ENCODE measurements at regions not wholly inside any gene's neighbourhood (a gene's known extent, or its start where the extent isn't known, plus 50 kb on each side); places are given as distances from the start of the nearest gene placed in this dataset.

GRCh38 chr3:13177236-13177635, 104.0 kb upstream of the IQSEC1 start:
- POLR2A ChIA-PET = no interaction called here
- Histone ChIP-seq H3K4me2 (ENCODE audit: low read length) (no peak overlapping the region), H3K36me3 (ENCODE audit: insufficient read depth, low read length) (no peaks in the 10 kb centered on the region), H2AFZ (ENCODE audit: low read length) (no peak overlapping the region), H3K9me2 (ENCODE audit: insufficient read depth, low read length) (no peaks in the 10 kb centered on the region), H3K27ac (ENCODE audit: low read depth, low read length, poor library complexity, severe bottlenecking) (no peak overlapping the region), H3K4me3 (ENCODE audit: low read depth, low read length, poor library complexity, severe bottlenecking) (no peak overlapping the region), H3K9me3 (ENCODE audit: low read length) (peaks cover 14% of the 10 kb centered on the region), H4K20me1 (ENCODE audit: insufficient read depth, low read length) (no peaks in the 10 kb centered on the region), H3K4me1 (ENCODE audit: insufficient read depth, low read length, poor library complexity, severe bottlenecking) (no peaks in the 10 kb centered on the region), H3K79me2 (ENCODE audit: insufficient read depth, low read depth, low read length) (no peaks in the 10 kb centered on the region)
- no TSS peak for BruUV-seq (replicated peaks)
- TF ChIP-seq EZH2phosphoT487 (IDR thresholded peaks at IDR 0.05; ENCODE audit: borderline replicate concordance, low read depth, low read length) = no peak
- TF ChIP-seq, protein P1, sequence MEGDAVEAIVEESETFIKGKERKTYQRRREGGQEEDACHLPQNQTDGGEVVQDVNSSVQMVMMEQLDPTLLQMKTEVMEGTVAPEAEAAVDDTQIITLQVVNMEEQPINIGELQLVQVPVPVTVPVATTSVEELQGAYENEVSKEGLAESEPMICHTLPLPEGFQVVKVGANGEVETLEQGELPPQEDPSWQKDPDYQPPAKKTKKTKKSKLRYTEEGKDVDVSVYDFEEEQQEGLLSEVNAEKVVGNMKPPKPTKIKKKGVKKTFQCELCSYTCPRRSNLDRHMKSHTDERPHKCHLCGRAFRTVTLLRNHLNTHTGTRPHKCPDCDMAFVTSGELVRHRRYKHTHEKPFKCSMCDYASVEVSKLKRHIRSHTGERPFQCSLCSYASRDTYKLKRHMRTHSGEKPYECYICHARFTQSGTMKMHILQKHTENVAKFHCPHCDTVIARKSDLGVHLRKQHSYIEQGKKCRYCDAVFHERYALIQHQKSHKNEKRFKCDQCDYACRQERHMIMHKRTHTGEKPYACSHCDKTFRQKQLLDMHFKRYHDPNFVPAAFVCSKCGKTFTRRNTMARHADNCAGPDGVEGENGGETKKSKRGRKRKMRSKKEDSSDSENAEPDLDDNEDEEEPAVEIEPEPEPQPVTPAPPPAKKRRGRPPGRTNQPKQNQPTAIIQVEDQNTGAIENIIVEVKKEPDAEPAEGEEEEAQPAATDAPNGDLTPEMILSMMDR (conservative IDR thresholded peaks at IDR 0.05; ENCODE audit: low read length) = no peak
- intact Hi-C loops (cut with micrococcal nuclease; ENCODE audit: unreplicated experiment) = no loop called here
- no peak for DNase-seq (ENCODE audit: low spot score)
- CTCF ChIA-PET (ENCODE audit: unreplicated experiment) = interaction anchor here (0.6 kb wide), 1 partner anchor 85 kb away, joined by 3 read pairs; no protein-coding TSS in a partner anchor

- intact Hi-C loops (cut with micrococcal nuclease; ENCODE audit: unreplicated experiment) = no loop called here
- TF ChIP-seq EZH2phosphoT487 (IDR thresholded peaks at IDR 0.05; ENCODE audit: borderline replicate concordance, low read depth, low read length) = no peak
- TF ChIP-seq, protein P1 (conservative IDR thresholded peaks at IDR 0.05; ENCODE audit: low read length) = no peak
- DNase-seq (ENCODE audit: low spot score) = no peak
- POLR2A ChIA-PET = interaction anchor here (0.6 to 0.7 kb wide), 3 partner anchors 192 to 366 kb away, joined by 3 to 4 read pairs (median 3); no protein-coding TSS in a partner anchor
- no peaks in the 10 kb centered on the region for H4K20me1 ChIP-seq (ENCODE audit: insufficient read depth, low read length)
- BruUV-seq (replicated peaks) = no TSS peak
- H3K9me2 ChIP-seq (ENCODE audit: insufficient read depth, low read length) = no peaks in the 10 kb centered on the region
- CTCF ChIA-PET (ENCODE audit: unreplicated experiment) = interaction anchor here (0.5 to 0.6 kb wide), 2 partner anchors 9 to 84 kb away, joined by 3 read pairs; no protein-coding TSS in a partner anchor
- H3K4me2 ChIP-seq (ENCODE audit: low read length) = no peak overlapping the region
- no peak overlapping the region for H3K4me3 ChIP-seq (ENCODE audit: low read depth, low read length, poor library complexity, severe bottlenecking)
- no peaks in the 10 kb centered on the region for H3K4me1 ChIP-seq (ENCODE audit: insufficient read depth, low read length, poor library complexity, severe bottlenecking)
- no peak overlapping the region for H3K27ac ChIP-seq (ENCODE audit: low read depth, low read length, poor library complexity, severe bottlenecking)
- peaks cover 10% of the 10 kb centered on the region for H3K9me3 ChIP-seq (ENCODE audit: low read length)
- H2AFZ ChIP-seq (ENCODE audit: low read length) = no peak overlapping the region
- no peaks in the 10 kb centered on the region for H3K79me2 ChIP-seq (ENCODE audit: insufficient read depth, low read depth, low read length)
- no peaks in the 10 kb centered on the region for H3K36me3 ChIP-seq (ENCODE audit: insufficient read depth, low read length)
Observed at GRCh38 chr3:13176445-13176844, 103.2 kb upstream of the IQSEC1 start.

DNA sequence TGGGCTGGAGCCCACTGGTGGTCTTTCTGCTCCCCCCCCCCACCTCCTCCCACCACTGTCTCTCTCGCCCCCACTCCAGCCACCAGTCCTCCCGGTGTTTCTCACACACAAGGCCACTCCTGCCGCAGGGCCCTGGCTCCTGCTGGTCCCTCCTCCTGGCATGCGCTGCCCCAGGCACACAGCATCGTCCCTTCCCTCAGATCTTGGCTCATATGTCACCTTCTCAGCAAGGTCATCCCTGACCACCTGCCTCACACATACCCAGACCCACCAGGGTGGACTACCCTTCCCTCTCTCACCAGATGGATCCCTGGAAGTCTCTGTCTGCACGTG, 101.5 kb upstream of the IQSEC1 start:
- no peaks in the 10 kb centered on the region for H3K4me1 ChIP-seq (ENCODE audit: insufficient read depth, low read length, poor library complexity, severe bottlenecking)
- no peaks in the 10 kb centered on the region for H3K9me2 ChIP-seq (ENCODE audit: insufficient read depth, low read length)
- H3K27ac ChIP-seq (ENCODE audit: low read depth, low read length, poor library complexity, severe bottlenecking) = no peak overlapping the region
- intact Hi-C loops (cut with micrococcal nuclease; ENCODE audit: unreplicated experiment) = no loop called here
- ChIA-PET POLR2A (no interaction called here), CTCF (ENCODE audit: unreplicated experiment) (no interaction called here)
- peaks cover 10% of the 10 kb centered on the region for H3K9me3 ChIP-seq (ENCODE audit: low read length)
- H3K79me2 ChIP-seq (ENCODE audit: insufficient read depth, low read depth, low read length) = no peaks in the 10 kb centered on the region
- H4K20me1 ChIP-seq (ENCODE audit: insufficient read depth, low read length) = no peaks in the 10 kb centered on the region
- no peak overlapping the region for H2AFZ ChIP-seq (ENCODE audit: low read length)
- no peak overlapping the region for H3K4me2 ChIP-seq (ENCODE audit: low read length)
- TF ChIP-seq EZH2phosphoT487 (IDR thresholded peaks at IDR 0.05; ENCODE audit: borderline replicate concordance, low read depth, low read length) = no peak
- TF ChIP-seq, protein P1 (conservative IDR thresholded peaks at IDR 0.05; ENCODE audit: low read length) = no peak
- no peaks in the 10 kb centered on the region for H3K36me3 ChIP-seq (ENCODE audit: insufficient read depth, low read length)
- BruUV-seq (replicated peaks) = no TSS peak
- H3K4me3 ChIP-seq (ENCODE audit: low read depth, low read length, poor library complexity, severe bottlenecking) = no peak overlapping the region
- no peak for DNase-seq (ENCODE audit: low spot score)

All from OCI-LY7 (cell line).